ENCODE measurements at regions not wholly inside any gene's neighbourhood (a gene's known extent, or its start where the extent isn't known, plus 50 kb on each side); places are given as distances from the start of the nearest gene placed in this dataset.

DNA sequence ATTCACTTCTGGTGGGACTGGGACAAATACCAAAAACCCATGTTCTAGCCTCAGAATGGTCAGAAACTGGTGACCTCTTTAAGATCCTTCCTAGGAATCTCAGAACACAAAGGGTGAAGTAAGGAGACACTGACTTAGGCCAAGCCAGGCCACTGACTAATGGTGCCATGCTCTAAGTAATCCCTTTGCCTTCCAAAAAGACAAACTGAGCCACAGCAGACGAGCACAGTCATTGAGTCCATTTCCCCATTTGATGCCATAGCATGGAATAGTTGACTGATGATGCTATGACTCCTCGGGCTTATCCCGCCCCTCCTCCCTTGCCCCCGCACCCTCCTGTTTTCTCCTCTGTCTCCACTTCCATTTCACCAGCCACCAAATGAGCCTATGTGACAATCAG is 145.8 kb upstream of the ZNF648 start:
- DNase-seq: no peak
- Histone ChIP-seq H3K9me3 (ENCODE audit: control insufficient read depth, insufficient read depth, low read length) (no peaks in the 10 kb centered on the region), H3K27me3 (ENCODE audit: control insufficient read depth, insufficient read depth, low read length) (peaks cover 11% of the 10 kb centered on the region), H3K4me1 (ENCODE audit: control insufficient read depth, insufficient read depth, low read length) (peaks cover 10% of the 10 kb centered on the region), H3K4me3 (ENCODE audit: low read length) (no peak overlapping the region), H3K27ac (ENCODE audit: low read length) (no peak overlapping the region), H3K36me3 (ENCODE audit: control insufficient read depth, insufficient read depth, low read length) (no peaks in the 10 kb centered on the region)
- 60% methylated on average over 3 of the region's 4 CpGs for WGBS (ENCODE audit: insufficient coverage)
- TF ChIP-seq, protein P1, sequence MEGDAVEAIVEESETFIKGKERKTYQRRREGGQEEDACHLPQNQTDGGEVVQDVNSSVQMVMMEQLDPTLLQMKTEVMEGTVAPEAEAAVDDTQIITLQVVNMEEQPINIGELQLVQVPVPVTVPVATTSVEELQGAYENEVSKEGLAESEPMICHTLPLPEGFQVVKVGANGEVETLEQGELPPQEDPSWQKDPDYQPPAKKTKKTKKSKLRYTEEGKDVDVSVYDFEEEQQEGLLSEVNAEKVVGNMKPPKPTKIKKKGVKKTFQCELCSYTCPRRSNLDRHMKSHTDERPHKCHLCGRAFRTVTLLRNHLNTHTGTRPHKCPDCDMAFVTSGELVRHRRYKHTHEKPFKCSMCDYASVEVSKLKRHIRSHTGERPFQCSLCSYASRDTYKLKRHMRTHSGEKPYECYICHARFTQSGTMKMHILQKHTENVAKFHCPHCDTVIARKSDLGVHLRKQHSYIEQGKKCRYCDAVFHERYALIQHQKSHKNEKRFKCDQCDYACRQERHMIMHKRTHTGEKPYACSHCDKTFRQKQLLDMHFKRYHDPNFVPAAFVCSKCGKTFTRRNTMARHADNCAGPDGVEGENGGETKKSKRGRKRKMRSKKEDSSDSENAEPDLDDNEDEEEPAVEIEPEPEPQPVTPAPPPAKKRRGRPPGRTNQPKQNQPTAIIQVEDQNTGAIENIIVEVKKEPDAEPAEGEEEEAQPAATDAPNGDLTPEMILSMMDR (IDR thresholded peaks at IDR 0.05): no peak
- Mint-ChIP-seq H3K27ac (no peak overlapping the region), H3K36me3 (no peaks in the 10 kb centered on the region), H3K4me3 (no peak overlapping the region), H3K4me1 (peaks cover 13 to 20% of the 10 kb centered on the region in 2 donors), H3K27me3 (ENCODE audit: low read depth in 2 of 2) (peaks cover 16 to 37% of the 10 kb centered on the region in 2 donors), H3K9me3 (no peaks in the 10 kb centered on the region)
- no peak for ATAC-seq
- intact Hi-C loops (cut with micrococcal nuclease): no loop called here

DNA sequence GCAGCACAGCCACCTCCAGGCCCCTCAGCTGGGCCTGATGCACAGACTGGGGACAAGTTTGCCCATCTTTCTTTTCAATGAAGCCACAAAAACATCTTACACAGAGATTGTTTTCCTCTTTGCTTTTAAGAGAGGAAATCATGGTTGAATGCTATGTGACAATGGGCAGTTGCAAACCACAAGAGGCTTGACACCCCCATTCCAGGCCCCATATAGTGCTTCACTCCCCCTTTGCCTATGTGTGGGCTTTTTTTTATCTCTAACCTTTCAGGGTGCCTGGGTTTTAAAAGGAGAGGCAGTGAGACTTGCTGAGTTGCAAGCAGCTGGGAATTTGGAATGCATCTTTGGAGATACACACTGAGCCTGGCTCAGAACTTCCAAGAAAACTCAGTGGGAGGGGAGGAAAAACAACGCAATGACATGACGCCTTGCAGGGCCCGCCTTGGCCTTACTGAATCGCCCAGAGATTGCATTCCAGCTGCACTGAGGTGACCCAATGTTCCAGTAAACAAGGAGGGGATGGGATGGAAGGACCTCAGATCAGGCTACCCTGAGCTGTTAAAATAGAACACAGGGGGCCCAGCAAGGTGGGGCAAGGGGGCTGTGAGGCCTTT is 145.2 kb upstream of the ZNF648 start:
- WGBS (ENCODE audit: insufficient coverage): 88% methylated on average over 4 of the region's 4 CpGs
- peaks cover 16 to 36% of the 10 kb centered on the region in 2 donors for H3K27me3 Mint-ChIP-seq (ENCODE audit: low read depth in 2 of 2)
- intact Hi-C loops (cut with micrococcal nuclease): no loop called here
- no peak overlapping the region for H3K27ac ChIP-seq (ENCODE audit: low read length)
- ATAC-seq: peak in 1 of 3 donors; percentile 58
- H3K4me3 ChIP-seq (ENCODE audit: low read length): no peak overlapping the region
- no peaks in the 10 kb centered on the region for H3K36me3 Mint-ChIP-seq
- H3K9me3 Mint-ChIP-seq: no peaks in the 10 kb centered on the region
- H3K4me1 ChIP-seq (ENCODE audit: control insufficient read depth, insufficient read depth, low read length): peaks cover 10% of the 10 kb centered on the region
- TF ChIP-seq, protein P1 (IDR thresholded peaks at IDR 0.05): no peak
- peak overlapping the region in 1 of 2 donors; percentile 2 for H3K27ac Mint-ChIP-seq
- DNase-seq: no peak
- peaks cover 13 to 20% of the 10 kb centered on the region in 2 donors for H3K4me1 Mint-ChIP-seq
- peaks cover 11% of the 10 kb centered on the region for H3K27me3 ChIP-seq (ENCODE audit: control insufficient read depth, insufficient read depth, low read length)
- H3K36me3 ChIP-seq (ENCODE audit: control insufficient read depth, insufficient read depth, low read length): no peaks in the 10 kb centered on the region
- no peaks in the 10 kb centered on the region for H3K9me3 ChIP-seq (ENCODE audit: control insufficient read depth, insufficient read depth, low read length)
- H3K4me3 Mint-ChIP-seq: no peak overlapping the region

DNA sequence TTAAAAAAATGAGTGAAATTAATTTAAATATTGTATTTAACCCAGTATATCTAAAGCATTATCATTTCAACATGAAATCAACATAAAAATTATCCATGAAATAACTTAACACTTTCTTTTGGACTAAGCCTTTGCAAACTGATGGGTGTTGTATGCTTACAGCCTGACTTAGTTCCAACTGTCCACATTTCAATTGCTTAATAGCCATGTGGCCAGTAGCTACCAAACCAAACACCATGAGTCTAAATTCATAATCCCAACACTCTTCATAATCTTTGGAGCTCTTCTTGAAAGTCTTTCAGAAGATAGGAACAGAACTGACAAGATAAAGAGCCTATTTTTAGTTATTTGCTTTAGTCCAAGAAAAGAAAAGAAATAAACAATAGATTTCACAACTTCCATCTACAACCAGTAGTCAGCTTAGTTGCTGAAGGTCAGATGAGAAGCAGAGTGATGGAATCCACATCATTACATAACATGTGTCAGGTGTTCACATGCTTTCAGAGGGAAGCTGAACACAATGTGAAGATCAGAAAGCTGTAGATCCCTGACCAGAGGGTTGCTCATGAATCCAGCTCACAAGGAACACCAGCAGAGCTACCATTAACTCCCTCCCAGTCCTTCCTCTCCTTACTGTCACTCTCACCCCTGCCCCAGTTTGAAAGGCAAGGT is 144.0 kb upstream of the ZNF648 start:
- TF ChIP-seq, protein P1 (IDR thresholded peaks at IDR 0.05): no peak
- DNase-seq (no peak), ATAC-seq (no peak)
- Mint-ChIP-seq H3K36me3 (no peaks in the 10 kb centered on the region), H3K27ac (no peak overlapping the region), H3K4me1 (peaks cover 13 to 20% of the 10 kb centered on the region in 2 donors), H3K27me3 (ENCODE audit: low read depth in 2 of 2) (peaks cover 12 to 37% of the 10 kb centered on the region in 2 donors), H3K4me3 (no peak overlapping the region), H3K9me3 (no peaks in the 10 kb centered on the region)
- H3K4me3 ChIP-seq (ENCODE audit: low read length): no peak overlapping the region
- H3K4me1 ChIP-seq (ENCODE audit: control insufficient read depth, insufficient read depth, low read length): peaks cover 10% of the 10 kb centered on the region
- H3K27ac ChIP-seq (ENCODE audit: low read length): no peak overlapping the region
- H3K27me3 ChIP-seq (ENCODE audit: control insufficient read depth, insufficient read depth, low read length): peaks cover 11% of the 10 kb centered on the region
- H3K36me3 ChIP-seq (ENCODE audit: control insufficient read depth, insufficient read depth, low read length): no peaks in the 10 kb centered on the region
- intact Hi-C loops (cut with micrococcal nuclease): no loop called here
- H3K9me3 ChIP-seq (ENCODE audit: control insufficient read depth, insufficient read depth, low read length): no peaks in the 10 kb centered on the region
